ENCODE measurements at regions not wholly inside any gene's neighbourhood (a gene's known extent, or its start where the extent isn't known, plus 50 kb on each side); places are given as distances from the start of the nearest gene placed in this dataset.
"Not testable (repeated sequence)": the region's sequence is repeated elsewhere in the genome, so short reads cannot be mapped to it uniquely, and the experiment has no call there.

- not testable (repeated sequence) for H3K9me3 ChIP-seq (ENCODE audit: control insufficient read depth, low read depth, low read length)
These were observed 1419.2 kb upstream of the PCDH10 start for GRCh38 chr4:131729716-131730398.

DNA sequence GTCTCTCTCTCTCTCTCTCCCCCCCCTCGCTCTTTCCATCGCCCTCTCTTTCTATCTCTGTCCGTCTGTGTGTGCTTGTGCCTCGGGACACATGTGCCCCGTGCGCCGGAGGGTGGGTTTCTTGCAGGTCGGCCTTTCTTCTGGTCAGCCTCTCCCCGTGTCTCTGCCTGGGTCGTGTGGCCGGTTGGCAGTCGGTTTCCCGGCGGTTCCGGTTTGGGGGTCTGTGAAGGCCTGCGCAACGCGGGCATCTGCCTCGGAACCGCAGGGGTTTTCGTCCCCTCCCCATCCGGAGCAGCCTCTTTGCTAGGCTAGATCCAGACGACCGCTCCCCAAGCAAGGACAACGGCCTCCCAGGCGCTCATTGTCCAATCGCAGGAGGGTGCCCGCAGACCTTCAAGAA lies 1418.5 kb upstream of the PCDH10 start:
- H3K4me3 ChIP-seq (ENCODE audit: control insufficient read depth in 2 of 3, extremely low read depth in 1 of 3, insufficient read depth in 2 of 3, low read depth in 1 of 3, low read length in 3 of 3); H3K4me1 ChIP-seq (ENCODE audit: control insufficient read depth, extremely low read depth, insufficient read depth, low read length); H3K79me2 ChIP-seq (ENCODE audit: control insufficient read depth, insufficient read depth, low read length); H3K4me2 ChIP-seq (ENCODE audit: control insufficient read depth, extremely low read depth, insufficient read depth, low read depth, low read length); H3K36me3 ChIP-seq (ENCODE audit: control insufficient read depth in 2 of 2, extremely low read depth in 1 of 2, insufficient read depth in 2 of 2, low read length in 2 of 2); H4K20me1 ChIP-seq (ENCODE audit: control insufficient read depth, extremely low read depth, insufficient read depth, low read length); H3K9ac ChIP-seq (ENCODE audit: control insufficient read depth, extremely low read depth, insufficient read depth, low read length); H3K27ac ChIP-seq (ENCODE audit: control insufficient read depth, insufficient read depth, low read length); H3K9me3 ChIP-seq (ENCODE audit: control insufficient read depth, low read depth, low read length); FAIRE-seq; DNase-seq (ENCODE audit: low read depth, low spot score); H3K9me1 ChIP-seq (ENCODE audit: control insufficient read depth, extremely low read depth, insufficient read depth, low read length); H2AFZ ChIP-seq (ENCODE audit: control insufficient read depth, low read length); H3K27me3 ChIP-seq (ENCODE audit: control insufficient read depth, extremely low read depth, insufficient read depth, low read length); dilution Hi-C loops (cut with MboI; ENCODE audit: extremely low pct_ligation_motif_present, low sequenced_read_pairs): not testable (repeated sequence)

More at GRCh38 chr4:131729716-131730398, 1419.2 kb upstream of the PCDH10 start:
- H4K20me1 ChIP-seq (ENCODE audit: control insufficient read depth, extremely low read depth, insufficient read depth, low read length); H2AFZ ChIP-seq (ENCODE audit: control insufficient read depth, low read length); dilution Hi-C loops (cut with MboI; ENCODE audit: extremely low pct_ligation_motif_present, low sequenced_read_pairs); H3K79me2 ChIP-seq (ENCODE audit: control insufficient read depth, insufficient read depth, low read length); FAIRE-seq; H3K4me2 ChIP-seq (ENCODE audit: control insufficient read depth, extremely low read depth, insufficient read depth, low read depth, low read length); H3K4me1 ChIP-seq (ENCODE audit: control insufficient read depth, extremely low read depth, insufficient read depth, low read length); H3K27me3 ChIP-seq (ENCODE audit: control insufficient read depth, extremely low read depth, insufficient read depth, low read length); H3K4me3 ChIP-seq (ENCODE audit: control insufficient read depth in 2 of 3, extremely low read depth in 1 of 3, insufficient read depth in 2 of 3, low read depth in 1 of 3, low read length in 3 of 3); H3K9me1 ChIP-seq (ENCODE audit: control insufficient read depth, extremely low read depth, insufficient read depth, low read length); DNase-seq (ENCODE audit: low read depth, low spot score); H3K36me3 ChIP-seq (ENCODE audit: control insufficient read depth in 2 of 2, extremely low read depth in 1 of 2, insufficient read depth in 2 of 2, low read length in 2 of 2); H3K9ac ChIP-seq (ENCODE audit: control insufficient read depth, extremely low read depth, insufficient read depth, low read length); H3K27ac ChIP-seq (ENCODE audit: control insufficient read depth, insufficient read depth, low read length): not testable (repeated sequence)

GRCh38 chr4:131732034-131732630 lies 1417.0 kb upstream of the PCDH10 start:
- H3K4me2 ChIP-seq (ENCODE audit: control insufficient read depth, extremely low read depth, insufficient read depth, low read depth, low read length); H2AFZ ChIP-seq (ENCODE audit: control insufficient read depth, low read length); H4K20me1 ChIP-seq (ENCODE audit: control insufficient read depth, extremely low read depth, insufficient read depth, low read length); H3K79me2 ChIP-seq (ENCODE audit: control insufficient read depth, insufficient read depth, low read length); H3K4me3 ChIP-seq (ENCODE audit: control insufficient read depth in 2 of 3, extremely low read depth in 1 of 3, insufficient read depth in 2 of 3, low read depth in 1 of 3, low read length in 3 of 3); FAIRE-seq; H3K4me1 ChIP-seq (ENCODE audit: control insufficient read depth, extremely low read depth, insufficient read depth, low read length); H3K27ac ChIP-seq (ENCODE audit: control insufficient read depth, insufficient read depth, low read length); H3K9ac ChIP-seq (ENCODE audit: control insufficient read depth, extremely low read depth, insufficient read depth, low read length); dilution Hi-C loops (cut with MboI; ENCODE audit: extremely low pct_ligation_motif_present, low sequenced_read_pairs); DNase-seq (ENCODE audit: low read depth, low spot score); H3K36me3 ChIP-seq (ENCODE audit: control insufficient read depth in 2 of 2, extremely low read depth in 1 of 2, insufficient read depth in 2 of 2, low read length in 2 of 2); H3K27me3 ChIP-seq (ENCODE audit: control insufficient read depth, extremely low read depth, insufficient read depth, low read length); H3K9me1 ChIP-seq (ENCODE audit: control insufficient read depth, extremely low read depth, insufficient read depth, low read length); H3K9me3 ChIP-seq (ENCODE audit: control insufficient read depth, low read depth, low read length): not testable (repeated sequence)

DNA sequence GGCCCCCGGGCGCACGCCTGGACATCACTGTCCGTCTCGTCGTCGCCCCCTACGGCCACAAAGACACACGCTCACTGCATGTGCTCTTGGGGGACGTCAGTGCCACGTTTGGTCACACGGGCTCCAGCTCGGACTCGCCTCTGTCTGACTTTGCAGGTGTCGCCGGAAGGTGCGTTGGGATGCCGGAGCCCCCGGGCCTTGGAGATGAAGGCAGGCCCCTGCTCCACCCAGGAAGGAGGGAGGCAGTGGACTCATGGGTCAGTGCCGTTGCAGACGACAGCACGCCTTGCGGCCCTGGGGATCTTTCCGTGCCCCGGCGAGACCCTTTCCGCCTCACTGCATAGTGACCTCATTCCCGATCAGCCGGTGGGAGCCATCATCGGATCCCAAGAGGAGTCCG lies 1414.8 kb upstream of the PCDH10 start:
- H3K4me1 ChIP-seq (ENCODE audit: control insufficient read depth, extremely low read depth, insufficient read depth, low read length); H3K9me1 ChIP-seq (ENCODE audit: control insufficient read depth, extremely low read depth, insufficient read depth, low read length); H3K4me3 ChIP-seq (ENCODE audit: control insufficient read depth in 2 of 3, extremely low read depth in 1 of 3, insufficient read depth in 2 of 3, low read depth in 1 of 3, low read length in 3 of 3); H3K79me2 ChIP-seq (ENCODE audit: control insufficient read depth, insufficient read depth, low read length); H3K27ac ChIP-seq (ENCODE audit: control insufficient read depth, insufficient read depth, low read length); DNase-seq (ENCODE audit: low read depth, low spot score); H2AFZ ChIP-seq (ENCODE audit: control insufficient read depth, low read length); H3K9me3 ChIP-seq (ENCODE audit: control insufficient read depth, low read depth, low read length); H4K20me1 ChIP-seq (ENCODE audit: control insufficient read depth, extremely low read depth, insufficient read depth, low read length); H3K9ac ChIP-seq (ENCODE audit: control insufficient read depth, extremely low read depth, insufficient read depth, low read length); H3K36me3 ChIP-seq (ENCODE audit: control insufficient read depth in 2 of 2, extremely low read depth in 1 of 2, insufficient read depth in 2 of 2, low read length in 2 of 2); dilution Hi-C loops (cut with MboI; ENCODE audit: extremely low pct_ligation_motif_present, low sequenced_read_pairs); H3K4me2 ChIP-seq (ENCODE audit: control insufficient read depth, extremely low read depth, insufficient read depth, low read depth, low read length); H3K27me3 ChIP-seq (ENCODE audit: control insufficient read depth, extremely low read depth, insufficient read depth, low read length); FAIRE-seq: not testable (repeated sequence)

DNA sequence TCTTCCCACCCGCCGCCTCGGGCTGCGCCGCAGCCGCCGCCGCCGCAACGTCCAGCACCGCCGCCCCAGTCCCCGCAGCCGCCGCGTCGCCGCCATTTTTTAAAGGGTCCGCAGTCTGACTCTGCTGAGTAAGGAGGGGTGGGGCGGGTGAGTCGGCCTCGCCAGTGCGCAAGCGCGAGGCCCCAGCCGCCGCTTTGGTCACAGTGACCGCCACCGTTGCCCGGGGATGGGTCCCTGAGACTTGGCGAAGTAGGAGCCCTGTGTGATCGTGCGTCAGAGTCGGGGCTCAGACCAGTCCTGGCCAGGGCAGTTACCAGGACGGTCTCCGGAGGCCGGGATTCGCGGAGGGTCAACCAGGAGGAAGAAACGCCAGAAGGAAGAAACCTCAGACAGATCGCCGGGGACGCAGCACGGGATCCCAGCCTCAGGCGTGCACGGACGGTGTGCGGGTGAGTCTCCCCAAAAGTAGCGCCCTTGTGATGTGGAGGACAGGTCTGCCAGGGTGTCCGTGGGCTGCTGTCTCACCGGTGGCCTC lies 1414.2 kb upstream of the PCDH10 start:
- H2AFZ ChIP-seq (ENCODE audit: control insufficient read depth, low read length); H3K27ac ChIP-seq (ENCODE audit: control insufficient read depth, insufficient read depth, low read length); H3K79me2 ChIP-seq (ENCODE audit: control insufficient read depth, insufficient read depth, low read length); dilution Hi-C loops (cut with MboI; ENCODE audit: extremely low pct_ligation_motif_present, low sequenced_read_pairs); H3K36me3 ChIP-seq (ENCODE audit: control insufficient read depth in 2 of 2, extremely low read depth in 1 of 2, insufficient read depth in 2 of 2, low read length in 2 of 2); FAIRE-seq; H3K4me3 ChIP-seq (ENCODE audit: control insufficient read depth in 2 of 3, extremely low read depth in 1 of 3, insufficient read depth in 2 of 3, low read depth in 1 of 3, low read length in 3 of 3); H3K4me2 ChIP-seq (ENCODE audit: control insufficient read depth, extremely low read depth, insufficient read depth, low read depth, low read length); H3K9me3 ChIP-seq (ENCODE audit: control insufficient read depth, low read depth, low read length); H3K27me3 ChIP-seq (ENCODE audit: control insufficient read depth, extremely low read depth, insufficient read depth, low read length); H3K9ac ChIP-seq (ENCODE audit: control insufficient read depth, extremely low read depth, insufficient read depth, low read length); H3K9me1 ChIP-seq (ENCODE audit: control insufficient read depth, extremely low read depth, insufficient read depth, low read length); H4K20me1 ChIP-seq (ENCODE audit: control insufficient read depth, extremely low read depth, insufficient read depth, low read length); DNase-seq (ENCODE audit: low read depth, low spot score); H3K4me1 ChIP-seq (ENCODE audit: control insufficient read depth, extremely low read depth, insufficient read depth, low read length): not testable (repeated sequence)
